DND-41 (cell line): ENCODE measurements at regions not wholly inside any gene's neighbourhood (a gene's known extent, or its start where the extent isn't known, plus 50 kb on each side); places are given as distances from the start of the nearest gene placed in this dataset.
A peak's percentile ranks its signal among the peaks of the same experiment; 100 is the strongest.

Experiments used
- ATAC-seq: fragments of 200-7000 bp; cut with Tn5 transposase; 3 replicates; pipeline ENCODE4 v1.9.1; 2021; ENCODE audit warnings: low read depth; ENCODE audit not compliant: insufficient read depth
- DNase-seq: peaks from one replicate; pipeline ENCODE4 v3.0.0-alpha.2; 2020
- H2AFZ ChIP-seq: 2 replicates; pipeline ENCODE4 v1.6.0; 2012; ENCODE audit warnings: low read depth, low read length
- H3K27ac ChIP-seq: 2 replicates; pipeline ENCODE4 v1.5.1; 2012; ENCODE audit warnings: low read length, inconsistent platforms
- H3K27me3 ChIP-seq: fragments of 200-600 bp; sonication (generic); 2 replicates; pipeline ENCODE4 v1.6.0; 2012; ENCODE audit warnings: low read length, mild to moderate bottlenecking, inconsistent platforms; ENCODE audit not compliant: insufficient read depth, poor library complexity
- H3K36me3 ChIP-seq: 2 replicates; pipeline ENCODE4 v1.5.1; 2012; ENCODE audit warnings: low read length, inconsistent platforms; ENCODE audit not compliant: insufficient read depth
- H3K4me1 ChIP-seq: 2 replicates; pipeline ENCODE4 v1.5.1; 2012; ENCODE audit warnings: mild to moderate bottlenecking, low read length; ENCODE audit not compliant: insufficient read depth
- H3K4me2 ChIP-seq: 2 replicates; pipeline ENCODE4 v1.6.0; 2012; ENCODE audit warnings: mild to moderate bottlenecking, moderate library complexity, low read length, inconsistent platforms; ENCODE audit not compliant: insufficient read depth
- H3K4me3 ChIP-seq, 2 experiments: fragments of 200-600 bp in 1 of 2; shearing (Covaris generic) in 1 of 2; 2 replicates each; pipeline ENCODE4 v1.5.1; 2012 to 2016; ENCODE audit warnings: inconsistent platforms in 2 of 2, low read length in 2 of 2, mild to moderate bottlenecking in 2 of 2, low read depth in 1 of 2, moderate library complexity in 1 of 2
- H3K79me2 ChIP-seq: 2 replicates; pipeline ENCODE4 v1.6.0; 2012; ENCODE audit warnings: low read length, inconsistent platforms; ENCODE audit not compliant: insufficient read depth
- H3K9ac ChIP-seq: 2 replicates; pipeline ENCODE4 v1.6.0; 2012; ENCODE audit warnings: low read depth, mild to moderate bottlenecking, inconsistent platforms, low read length, moderate library complexity
- H3K9me3 ChIP-seq: 2 replicates; pipeline ENCODE4 v1.5.1; 2012; ENCODE audit warnings: low read length, moderate library complexity, mild to moderate bottlenecking, inconsistent platforms; ENCODE audit not compliant: insufficient read depth, severe bottlenecking
- H4K20me1 ChIP-seq: 2 replicates; pipeline ENCODE4 v1.6.0; 2012; ENCODE audit warnings: low read length; ENCODE audit not compliant: insufficient read depth
- EZH2 ChIP-seq: IDR thresholded peaks from 3 replicates; pipeline ENCODE4 v1.6.1; 2012; ENCODE audit warnings: borderline replicate concordance, low read depth, mild to moderate bottlenecking, moderate library complexity, low read length, inconsistent platforms; ENCODE audit not compliant: severe bottlenecking
- TF ChIP-seq, protein P1 (sequence below): IDR thresholded peaks from 2 replicates; pipeline ENCODE4 v1.5.1; 2012; ENCODE audit warnings: borderline replicate concordance, low read length, moderate library complexity, mild to moderate bottlenecking; ENCODE audit not compliant: poor library complexity, severe bottlenecking; ENCODE audit errors: extremely low read depth

DNA sequence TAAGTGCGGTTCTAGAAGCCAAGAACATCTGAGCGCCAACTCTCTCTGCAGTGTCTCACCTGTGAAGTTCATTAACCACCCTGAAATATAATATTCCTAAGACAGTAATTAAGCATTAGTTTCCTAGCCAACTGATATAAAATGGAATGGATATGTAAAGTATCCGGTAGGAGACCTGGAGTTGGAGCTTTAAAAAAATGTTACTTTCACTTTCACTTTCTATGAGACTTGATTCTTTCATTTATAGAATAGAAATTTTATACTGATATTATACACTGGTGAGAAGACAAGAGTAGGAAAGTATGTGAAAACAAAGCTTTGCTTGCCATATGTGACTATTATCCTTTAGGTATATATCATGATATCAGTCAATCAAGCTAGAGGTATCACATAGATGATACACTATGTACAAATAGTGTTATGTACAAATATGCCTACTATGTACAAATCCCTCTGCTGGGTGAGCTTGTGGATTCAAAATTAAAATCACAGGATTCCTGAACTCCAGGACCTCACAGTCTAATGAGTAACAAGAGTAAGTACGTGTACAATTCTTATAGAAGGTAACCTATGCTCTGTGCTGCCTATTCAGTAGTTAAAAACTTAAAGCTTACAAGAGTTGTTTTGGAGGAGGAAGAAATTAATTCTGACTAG is 934.2 kb downstream of the TTLL7 start:
- Histone ChIP-seq H3K79me2 (no peaks in the 10 kb centered on the region), H2AFZ (peak overlapping the region; percentile 70), H3K4me3 (peak overlapping the region in 1 of 2 experiments; percentile 36; a peak in 1 of 4 replicates), H3K36me3 (no peaks in the 10 kb centered on the region), H3K9ac (no peak overlapping the region), H3K4me2 (peak overlapping the region; percentile 54), H3K4me1 (peaks cover 14% of the 10 kb centered on the region; the same call in 1 of the 2 replicates), H3K9me3 (no peaks in the 10 kb centered on the region), H3K27me3 (no peaks in the 10 kb centered on the region), H4K20me1 (no peaks in the 10 kb centered on the region), H3K27ac (no peak overlapping the region)
- DNase-seq (no peak), ATAC-seq (peak; percentile 82)
- no peak for TF ChIP-seq EZH2
- TF ChIP-seq, protein P1, sequence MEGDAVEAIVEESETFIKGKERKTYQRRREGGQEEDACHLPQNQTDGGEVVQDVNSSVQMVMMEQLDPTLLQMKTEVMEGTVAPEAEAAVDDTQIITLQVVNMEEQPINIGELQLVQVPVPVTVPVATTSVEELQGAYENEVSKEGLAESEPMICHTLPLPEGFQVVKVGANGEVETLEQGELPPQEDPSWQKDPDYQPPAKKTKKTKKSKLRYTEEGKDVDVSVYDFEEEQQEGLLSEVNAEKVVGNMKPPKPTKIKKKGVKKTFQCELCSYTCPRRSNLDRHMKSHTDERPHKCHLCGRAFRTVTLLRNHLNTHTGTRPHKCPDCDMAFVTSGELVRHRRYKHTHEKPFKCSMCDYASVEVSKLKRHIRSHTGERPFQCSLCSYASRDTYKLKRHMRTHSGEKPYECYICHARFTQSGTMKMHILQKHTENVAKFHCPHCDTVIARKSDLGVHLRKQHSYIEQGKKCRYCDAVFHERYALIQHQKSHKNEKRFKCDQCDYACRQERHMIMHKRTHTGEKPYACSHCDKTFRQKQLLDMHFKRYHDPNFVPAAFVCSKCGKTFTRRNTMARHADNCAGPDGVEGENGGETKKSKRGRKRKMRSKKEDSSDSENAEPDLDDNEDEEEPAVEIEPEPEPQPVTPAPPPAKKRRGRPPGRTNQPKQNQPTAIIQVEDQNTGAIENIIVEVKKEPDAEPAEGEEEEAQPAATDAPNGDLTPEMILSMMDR, result no peak

DNA sequence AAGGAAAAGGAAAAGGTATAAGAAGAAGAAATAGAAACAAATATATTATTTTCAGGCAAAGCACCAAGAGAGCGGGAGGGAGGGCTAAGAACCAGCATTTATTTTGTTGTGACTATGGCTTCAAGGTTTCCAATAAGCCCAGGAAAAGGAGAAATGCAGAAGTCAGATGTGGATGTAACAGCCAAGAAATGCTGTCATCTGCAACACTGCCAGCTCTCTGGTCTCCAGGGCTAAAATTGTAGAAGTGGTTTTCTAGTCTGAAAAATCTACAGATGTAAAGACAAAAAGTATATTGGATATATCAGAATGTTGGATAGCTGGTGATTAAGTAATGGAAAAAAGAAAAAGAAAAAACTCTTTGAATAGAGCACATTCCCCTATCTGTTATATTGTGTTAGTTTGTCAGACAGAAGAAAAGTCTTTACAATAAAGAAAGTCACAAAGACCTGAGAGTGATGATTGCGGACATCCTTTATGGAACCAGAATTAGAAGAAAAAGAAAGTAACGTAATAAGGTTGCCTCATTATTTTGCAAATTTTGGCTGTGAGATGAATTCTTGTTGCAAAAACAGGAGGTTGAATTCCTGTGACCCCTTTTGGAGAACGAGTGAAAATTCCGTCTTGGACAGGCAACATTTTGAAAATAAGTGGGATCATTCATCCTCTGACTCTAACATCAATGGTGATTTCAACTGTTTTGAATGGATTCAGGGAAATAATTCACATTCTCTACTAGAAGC is 938.1 kb downstream of the TTLL7 start:
- Histone ChIP-seq H3K9ac (no peak overlapping the region), H3K9me3 (no peaks in the 10 kb centered on the region), H3K27me3 (no peaks in the 10 kb centered on the region), H3K79me2 (no peaks in the 10 kb centered on the region), H3K4me1 (peaks cover 14% of the 10 kb centered on the region; the same call in 1 of the 2 replicates), H3K4me2 (no peak overlapping the region), H4K20me1 (no peaks in the 10 kb centered on the region), H3K27ac (no peak overlapping the region), H2AFZ (no peak overlapping the region), H3K36me3 (no peaks in the 10 kb centered on the region), H3K4me3 (no peak overlapping the region)
- no peak for DNase-seq
- ATAC-seq, result no peak
- TF ChIP-seq, protein P1, result no peak
- TF ChIP-seq EZH2, result no peak

DNA sequence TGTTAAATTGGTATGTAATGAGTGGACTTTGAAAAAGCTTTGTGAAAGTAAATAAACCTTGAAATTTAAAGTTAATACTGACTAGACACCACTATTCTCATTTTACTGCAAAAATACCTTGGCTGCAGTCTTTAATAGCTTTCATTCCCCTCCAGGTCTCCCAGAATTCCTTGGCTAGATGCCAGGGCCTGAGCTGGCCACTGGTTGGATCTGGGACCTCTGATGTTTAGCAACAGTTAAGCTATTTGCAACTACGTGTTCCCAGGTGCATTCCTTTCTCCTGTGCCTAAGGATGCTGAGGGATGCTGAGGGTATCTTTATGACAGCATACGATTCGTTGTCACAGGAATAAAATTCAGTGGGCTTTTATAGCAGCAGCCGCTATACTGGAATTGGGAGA is 938.7 kb downstream of the TTLL7 start:
- Histone ChIP-seq H2AFZ (no peak overlapping the region), H3K79me2 (no peaks in the 10 kb centered on the region), H4K20me1 (no peaks in the 10 kb centered on the region), H3K4me3 (no peak overlapping the region), H3K27ac (no peak overlapping the region), H3K9ac (no peak overlapping the region), H3K27me3 (no peaks in the 10 kb centered on the region), H3K4me2 (no peak overlapping the region), H3K9me3 (no peaks in the 10 kb centered on the region), H3K36me3 (no peaks in the 10 kb centered on the region), H3K4me1 (peaks cover 14% of the 10 kb centered on the region; the same call in 1 of the 2 replicates)
- ATAC-seq, result no peak
- TF ChIP-seq EZH2, result no peak
- TF ChIP-seq, protein P1, result no peak
- no peak for DNase-seq
